SK-N-SH (cell line): ENCODE measurements at regions not wholly inside any gene's neighbourhood (a gene's known extent, or its start where the extent isn't known, plus 50 kb on each side); places are given as distances from the start of the nearest gene placed in this dataset.
"Not testable (repeated sequence)": the region's sequence is repeated elsewhere in the genome, so short reads cannot be mapped to it uniquely, and the experiment has no call there.

ENCODE experiments used
- CHD2 ChIP-seq: fragments of 150-350 bp; IDR thresholded peaks from 2 replicates; pipeline ENCODE4 v1.6.1; 2018; ENCODE audit warnings: low read length; ENCODE audit not compliant: partially characterized antibody
- EZH2phosphoT487 ChIP-seq: fragments of 200-600 bp; sonication (generic); IDR thresholded peaks from 2 replicates; pipeline ENCODE4 v1.6.1; 2017; ENCODE audit warnings: low read depth, mixed run types, mild to moderate bottlenecking, antibody characterized with exemption, moderate library complexity, borderline replicate concordance
- FOXJ3 ChIP-seq: sonication (generic); formaldehyde crosslinking; IDR thresholded peaks from 2 replicates; pipeline ENCODE4 v1.5.1; 2020; ENCODE audit warnings: mild to moderate bottlenecking, missing genetic modification reagents
- GABPA ChIP-seq: IDR thresholded peaks from 2 replicates; pipeline ENCODE4 v1.4.0; 2012; ENCODE audit warnings: low read depth, mild to moderate bottlenecking
- NRF1 ChIP-seq: IDR thresholded peaks from 2 replicates; pipeline ENCODE4 v1.6.1; 2012; ENCODE audit warnings: low read depth, mild to moderate bottlenecking, low read length
- REST ChIP-seq: IDR thresholded peaks from 2 replicates; pipeline ENCODE4 v1.6.1; 2012; ENCODE audit warnings: mild to moderate bottlenecking, low read depth, low read length, moderate library complexity
- SMC3 ChIP-seq: IDR thresholded peaks from 2 replicates; pipeline ENCODE4 v1.6.1; 2012; ENCODE audit warnings: low read depth, low read length, improper control_type of control experiment
- TAF1 ChIP-seq: IDR thresholded peaks from 2 replicates; pipeline ENCODE4 v1.6.1; 2012; ENCODE audit warnings: low read depth, mild to moderate bottlenecking, low read length, moderate library complexity, borderline replicate concordance
- TF ChIP-seq, protein P1 (sequence below): fragments of 200-600 bp; sonication (generic); IDR thresholded peaks from 2 replicates; pipeline ENCODE4 v1.6.1; 2017; ENCODE audit warnings: antibody characterized with exemption, mild to moderate bottlenecking, moderate library complexity
- TF ChIP-seq, protein P2 (sequence below): IDR thresholded peaks from 2 replicates; pipeline ENCODE4 v1.4.0; 2012; ENCODE audit warnings: low read depth, borderline replicate concordance
- TF ChIP-seq, protein P3 (sequence below): fragments of 150-350 bp; IDR thresholded peaks from 2 replicates; pipeline ENCODE4 v1.6.1; 2017; ENCODE audit warnings: antibody characterized with exemption, low read length, low read depth, borderline replicate concordance

- TF ChIP-seq SMC3; CHD2; EZH2phosphoT487; FOXJ3 (CRISPR knock-in tag); REST; TAF1; NRF1; GABPA: not testable (repeated sequence)
- TF ChIP-seq, protein P1, sequence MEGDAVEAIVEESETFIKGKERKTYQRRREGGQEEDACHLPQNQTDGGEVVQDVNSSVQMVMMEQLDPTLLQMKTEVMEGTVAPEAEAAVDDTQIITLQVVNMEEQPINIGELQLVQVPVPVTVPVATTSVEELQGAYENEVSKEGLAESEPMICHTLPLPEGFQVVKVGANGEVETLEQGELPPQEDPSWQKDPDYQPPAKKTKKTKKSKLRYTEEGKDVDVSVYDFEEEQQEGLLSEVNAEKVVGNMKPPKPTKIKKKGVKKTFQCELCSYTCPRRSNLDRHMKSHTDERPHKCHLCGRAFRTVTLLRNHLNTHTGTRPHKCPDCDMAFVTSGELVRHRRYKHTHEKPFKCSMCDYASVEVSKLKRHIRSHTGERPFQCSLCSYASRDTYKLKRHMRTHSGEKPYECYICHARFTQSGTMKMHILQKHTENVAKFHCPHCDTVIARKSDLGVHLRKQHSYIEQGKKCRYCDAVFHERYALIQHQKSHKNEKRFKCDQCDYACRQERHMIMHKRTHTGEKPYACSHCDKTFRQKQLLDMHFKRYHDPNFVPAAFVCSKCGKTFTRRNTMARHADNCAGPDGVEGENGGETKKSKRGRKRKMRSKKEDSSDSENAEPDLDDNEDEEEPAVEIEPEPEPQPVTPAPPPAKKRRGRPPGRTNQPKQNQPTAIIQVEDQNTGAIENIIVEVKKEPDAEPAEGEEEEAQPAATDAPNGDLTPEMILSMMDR = not testable (repeated sequence)
- TF ChIP-seq, protein P2, sequence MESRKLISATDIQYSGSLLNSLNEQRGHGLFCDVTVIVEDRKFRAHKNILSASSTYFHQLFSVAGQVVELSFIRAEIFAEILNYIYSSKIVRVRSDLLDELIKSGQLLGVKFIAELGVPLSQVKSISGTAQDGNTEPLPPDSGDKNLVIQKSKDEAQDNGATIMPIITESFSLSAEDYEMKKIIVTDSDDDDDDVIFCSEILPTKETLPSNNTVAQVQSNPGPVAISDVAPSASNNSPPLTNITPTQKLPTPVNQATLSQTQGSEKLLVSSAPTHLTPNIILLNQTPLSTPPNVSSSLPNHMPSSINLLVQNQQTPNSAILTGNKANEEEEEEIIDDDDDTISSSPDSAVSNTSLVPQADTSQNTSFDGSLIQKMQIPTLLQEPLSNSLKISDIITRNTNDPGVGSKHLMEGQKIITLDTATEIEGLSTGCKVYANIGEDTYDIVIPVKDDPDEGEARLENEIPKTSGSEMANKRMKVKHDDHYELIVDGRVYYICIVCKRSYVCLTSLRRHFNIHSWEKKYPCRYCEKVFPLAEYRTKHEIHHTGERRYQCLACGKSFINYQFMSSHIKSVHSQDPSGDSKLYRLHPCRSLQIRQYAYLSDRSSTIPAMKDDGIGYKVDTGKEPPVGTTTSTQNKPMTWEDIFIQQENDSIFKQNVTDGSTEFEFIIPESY = not testable (repeated sequence)
- TF ChIP-seq, protein P3, sequence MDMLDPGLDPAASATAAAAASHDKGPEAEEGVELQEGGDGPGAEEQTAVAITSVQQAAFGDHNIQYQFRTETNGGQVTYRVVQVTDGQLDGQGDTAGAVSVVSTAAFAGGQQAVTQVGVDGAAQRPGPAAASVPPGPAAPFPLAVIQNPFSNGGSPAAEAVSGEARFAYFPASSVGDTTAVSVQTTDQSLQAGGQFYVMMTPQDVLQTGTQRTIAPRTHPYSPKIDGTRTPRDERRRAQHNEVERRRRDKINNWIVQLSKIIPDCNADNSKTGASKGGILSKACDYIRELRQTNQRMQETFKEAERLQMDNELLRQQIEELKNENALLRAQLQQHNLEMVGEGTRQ = not testable (repeated sequence)
Observed at GRCh38 chr3:139196146-139196545, 147.7 kb upstream of the MRPS22 start.
